ENCODE measurements at regions not wholly inside any gene's neighbourhood (a gene's known extent, or its start where the extent isn't known, plus 50 kb on each side); places are given as distances from the start of the nearest gene placed in this dataset.

GRCh38 chr18:43534511-43534910 lies 257.2 kb upstream of the SYT4 start:
- H3K27me3 ChIP-seq: no peaks in the 10 kb centered on the region
- no peak for TF ChIP-seq CTCF (IDR thresholded peaks at IDR 0.05)
- intact Hi-C loops (cut with DNase I): no loop called here
- no peak overlapping the region for H3K9ac ChIP-seq (ENCODE audit: low read depth in 2 of 2, low read length in 2 of 2)
- H3K4me3 ChIP-seq: no peak overlapping the region
- no peaks in the 10 kb centered on the region for H3K9me3 ChIP-seq
- DNase-seq: no peak
- no peak overlapping the region for H3K27ac ChIP-seq
- H3K4me1 ChIP-seq: no peaks in the 10 kb centered on the region
- H3K36me3 ChIP-seq: no peaks in the 10 kb centered on the region

GRCh38 chr18:43539862-43540261 lies 262.6 kb upstream of the SYT4 start:
- no peaks in the 10 kb centered on the region for H3K27me3 ChIP-seq
- H3K4me1 ChIP-seq: no peaks in the 10 kb centered on the region
- H3K36me3 ChIP-seq: no peaks in the 10 kb centered on the region
- no peak for DNase-seq
- H3K9me3 ChIP-seq: no peaks in the 10 kb centered on the region
- no peak overlapping the region for H3K9ac ChIP-seq (ENCODE audit: low read depth in 2 of 2, low read length in 2 of 2)
- TF ChIP-seq CTCF (IDR thresholded peaks at IDR 0.05): no peak
- H3K27ac ChIP-seq: no peak overlapping the region
- intact Hi-C loops (cut with DNase I): no loop called here
- H3K4me3 ChIP-seq: no peak overlapping the region

DNA sequence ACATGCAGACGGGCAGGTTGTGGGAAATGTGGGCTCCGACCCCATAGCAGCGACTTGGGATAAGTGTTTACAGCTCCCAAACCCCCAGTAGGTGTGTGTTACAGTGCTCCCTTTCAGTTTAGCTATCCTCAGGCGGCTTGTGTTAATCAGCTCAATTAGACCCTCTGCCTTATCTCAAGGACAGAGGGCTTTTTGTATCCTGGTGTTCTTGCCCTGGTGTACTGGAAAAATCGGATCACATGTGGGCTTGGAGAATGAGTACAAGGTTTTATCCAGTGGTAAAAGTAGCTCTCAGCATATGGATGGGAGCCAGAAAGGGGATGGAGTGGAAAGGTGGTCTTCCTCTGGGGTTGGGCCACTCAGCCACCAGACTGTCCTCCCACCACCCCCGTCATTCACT lies 264.7 kb upstream of the SYT4 start:
- Histone ChIP-seq H3K27me3 (no peaks in the 10 kb centered on the region), H3K36me3 (no peaks in the 10 kb centered on the region), H3K27ac (no peak overlapping the region), H3K9ac (ENCODE audit: low read depth in 2 of 2, low read length in 2 of 2) (no peak overlapping the region), H3K4me1 (no peaks in the 10 kb centered on the region), H3K4me3 (no peak overlapping the region), H3K9me3 (no peaks in the 10 kb centered on the region)
- no peak for DNase-seq
- no peak for TF ChIP-seq CTCF (IDR thresholded peaks at IDR 0.05)
- intact Hi-C loops (cut with DNase I): no loop called here

GRCh38 chr18:43543236-43543635 lies 265.9 kb upstream of the SYT4 start:
- H3K9me3 ChIP-seq: no peaks in the 10 kb centered on the region
- no peaks in the 10 kb centered on the region for H3K36me3 ChIP-seq
- H3K9ac ChIP-seq (ENCODE audit: low read depth in 2 of 2, low read length in 2 of 2): no peak overlapping the region
- H3K4me3 ChIP-seq: no peak overlapping the region
- intact Hi-C loops (cut with DNase I): no loop called here
- no peaks in the 10 kb centered on the region for H3K4me1 ChIP-seq
- no peak for DNase-seq
- no peak for TF ChIP-seq CTCF (IDR thresholded peaks at IDR 0.05)
- no peak overlapping the region for H3K27ac ChIP-seq
- H3K27me3 ChIP-seq: no peaks in the 10 kb centered on the region

GRCh38 chr18:43547456-43547855 lies 270.2 kb upstream of the SYT4 start:
- no peak for DNase-seq
- no peak overlapping the region for H3K27ac ChIP-seq
- H3K9ac ChIP-seq (ENCODE audit: low read depth in 2 of 2, low read length in 2 of 2): no peak overlapping the region
- H3K4me3 ChIP-seq: no peak overlapping the region
- intact Hi-C loops (cut with DNase I): no loop called here
- no peaks in the 10 kb centered on the region for H3K9me3 ChIP-seq
- H3K36me3 ChIP-seq: no peaks in the 10 kb centered on the region
- H3K4me1 ChIP-seq: no peaks in the 10 kb centered on the region
- TF ChIP-seq CTCF (IDR thresholded peaks at IDR 0.05): no peak
- H3K27me3 ChIP-seq: no peaks in the 10 kb centered on the region

DNA sequence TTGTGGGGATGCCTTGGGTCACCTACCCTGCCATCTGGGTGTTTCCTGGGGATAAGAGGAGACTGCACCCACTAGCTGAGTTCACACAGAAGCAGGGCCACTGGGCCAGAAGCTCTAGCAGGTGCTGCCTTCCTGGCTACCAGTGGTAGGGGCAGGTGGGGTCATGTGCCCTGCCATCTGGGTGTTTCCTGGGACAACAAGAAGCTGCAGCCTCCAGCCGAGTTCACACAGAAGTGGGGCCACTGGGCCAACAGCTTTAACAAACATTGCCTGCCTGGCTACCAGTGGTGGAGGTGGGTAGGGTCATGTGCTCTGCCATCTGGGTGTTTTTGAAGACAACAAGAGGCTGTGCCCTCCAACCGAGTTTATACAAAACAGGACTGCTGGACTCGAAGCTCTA lies 282.2 kb upstream of the SYT4 start:
- Histone ChIP-seq H3K4me3 (no peak overlapping the region), H3K4me1 (no peaks in the 10 kb centered on the region), H3K36me3 (no peaks in the 10 kb centered on the region), H3K27ac (no peak overlapping the region), H3K9me3 (no peaks in the 10 kb centered on the region), H3K9ac (ENCODE audit: low read depth in 2 of 2, low read length in 2 of 2) (no peak overlapping the region), H3K27me3 (no peaks in the 10 kb centered on the region)
- no peak for DNase-seq
- TF ChIP-seq CTCF (IDR thresholded peaks at IDR 0.05): no peak
- intact Hi-C loops (cut with DNase I): no loop called here
